GM19463 (cell line): ENCODE measurements at regions not wholly inside any gene's neighbourhood (a gene's known extent, or its start where the extent isn't known, plus 50 kb on each side); places are given as distances from the start of the nearest gene placed in this dataset.

Experiments
- ATAC-seq: cut with Tn5 transposase; IDR thresholded peaks from one replicate; pipeline ENCODE4 v1.9.1; 2021; ENCODE audit warnings: mild to moderate bottlenecking, moderate library complexity; ENCODE audit not compliant: unreplicated experiment

- ATAC-seq: no peak
Measured at GRCh38 chr4:156193106-156193505, 239.4 kb upstream of the CTSO start.

DNA sequence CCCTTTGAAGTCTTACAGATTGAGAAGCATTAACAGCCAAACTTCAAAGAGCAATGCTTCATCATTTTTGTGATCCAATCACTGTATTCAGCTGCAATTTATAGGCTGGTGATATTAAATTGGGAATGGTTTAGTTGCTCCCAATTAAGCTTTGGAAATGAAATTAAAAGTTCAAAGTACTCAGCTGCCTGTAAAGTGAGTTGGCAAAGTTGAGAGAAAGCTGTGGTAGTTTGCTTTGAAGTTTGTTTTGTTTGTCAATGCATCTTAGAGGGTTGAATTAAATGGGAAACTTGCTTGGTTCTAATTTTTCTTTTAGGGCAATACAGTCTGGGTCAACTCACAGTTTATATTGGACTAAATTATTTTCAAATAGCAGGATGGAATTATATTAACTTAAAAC is 238.4 kb upstream of the CTSO start:
- ATAC-seq: no peak

DNA sequence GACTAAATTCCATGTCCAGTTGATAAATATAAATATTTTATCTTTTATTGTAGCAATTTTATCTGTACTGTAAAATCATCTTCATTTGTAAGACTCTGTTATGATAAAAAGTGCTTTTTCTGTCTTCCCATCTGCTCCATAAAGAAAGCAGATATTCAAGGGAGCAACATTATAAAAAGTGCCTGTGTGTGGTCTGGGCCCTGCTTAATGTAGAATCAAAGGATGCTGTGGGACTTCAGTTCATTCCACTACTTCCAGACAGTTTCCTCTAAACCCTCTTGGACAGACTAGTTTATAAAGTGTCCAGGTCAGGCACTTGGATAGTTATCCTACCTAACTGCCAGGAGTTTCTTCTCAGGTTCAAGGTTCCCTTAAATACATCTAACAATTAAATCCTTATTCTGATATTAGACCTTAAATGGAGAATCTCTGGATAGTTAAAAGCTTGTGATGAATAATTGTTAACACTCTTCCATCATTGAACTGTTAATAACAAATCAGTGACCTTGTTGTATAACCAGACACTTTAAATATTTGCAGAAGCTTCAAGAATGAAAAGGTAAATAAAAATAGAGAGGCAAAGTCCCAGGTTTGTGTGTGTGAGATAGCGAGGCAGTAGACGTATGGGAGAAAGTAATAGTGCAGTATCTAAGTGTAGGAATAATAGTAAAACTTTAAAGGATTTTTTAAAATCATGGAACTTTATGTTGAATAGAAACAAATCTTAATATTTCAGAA is 237.5 kb upstream of the CTSO start:
- ATAC-seq: no peak

DNA sequence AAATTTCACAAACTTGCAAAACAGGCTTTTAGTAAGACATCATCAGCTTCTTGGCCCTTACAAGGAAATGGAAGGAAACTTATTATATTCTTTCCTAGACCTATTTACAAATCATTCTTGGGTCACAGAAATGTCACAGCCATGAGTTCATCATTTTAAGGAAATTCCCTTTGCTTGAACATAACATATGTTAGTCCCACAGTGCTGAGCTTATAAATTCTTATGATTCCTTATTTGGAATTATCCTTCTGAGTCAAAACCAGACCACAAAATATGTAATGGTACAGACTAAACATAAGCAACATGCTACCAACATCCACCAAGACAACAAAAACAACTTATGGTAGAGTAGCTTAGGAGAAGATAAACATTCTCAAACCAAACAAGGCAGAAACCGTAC is 236.9 kb upstream of the CTSO start:
- ATAC-seq: peak; percentile 31

DNA sequence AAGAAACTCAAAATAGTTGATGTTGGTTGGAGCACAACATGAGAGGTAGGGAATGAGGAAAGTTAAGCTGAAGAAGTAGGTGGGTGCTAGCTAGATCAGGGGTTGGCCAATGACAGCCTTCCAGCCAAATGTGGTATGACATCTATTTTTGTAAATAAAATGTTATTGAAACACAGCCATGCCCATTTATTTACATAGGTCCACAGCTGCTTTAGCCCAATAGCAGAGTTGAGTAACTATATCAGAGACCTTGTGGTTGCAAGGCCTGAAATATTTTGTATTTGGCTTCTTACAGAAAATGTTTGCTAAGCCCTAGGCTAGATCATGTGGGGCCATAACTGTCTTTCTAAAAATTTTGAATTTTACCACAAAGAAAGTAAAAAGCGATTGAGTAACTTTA is 234.9 kb upstream of the CTSO start:
- ATAC-seq: no peak

- ATAC-seq: no peak
Measured at GRCh38 chr4:156186111-156186510, 232.4 kb upstream of the CTSO start.

GRCh38 chr4:156185514-156186055 is 231.9 kb upstream of the CTSO start:
- no peak for ATAC-seq

DNA sequence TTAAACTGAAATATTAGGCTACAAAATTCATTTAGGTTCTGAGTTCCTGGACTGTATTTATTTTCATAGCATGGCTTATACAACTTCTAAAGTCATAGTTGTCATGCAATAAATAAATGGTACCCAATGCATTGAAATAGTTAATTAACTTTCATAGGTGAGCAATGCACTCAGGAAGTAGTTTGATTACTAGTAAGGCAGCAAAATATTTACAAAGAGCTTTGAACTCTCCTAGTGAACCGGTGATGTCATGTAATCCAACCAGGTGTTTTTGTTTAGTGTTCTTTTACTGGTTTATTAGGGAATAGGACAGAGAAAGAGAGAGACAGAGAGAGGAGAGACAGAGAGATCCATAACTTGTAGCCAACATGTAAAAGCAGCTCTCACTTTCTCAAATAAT is 228.6 kb upstream of the CTSO start:
- ATAC-seq: no peak

GRCh38 chr4:156177941-156178340 is 224.3 kb upstream of the CTSO start:
- no peak for ATAC-seq

DNA sequence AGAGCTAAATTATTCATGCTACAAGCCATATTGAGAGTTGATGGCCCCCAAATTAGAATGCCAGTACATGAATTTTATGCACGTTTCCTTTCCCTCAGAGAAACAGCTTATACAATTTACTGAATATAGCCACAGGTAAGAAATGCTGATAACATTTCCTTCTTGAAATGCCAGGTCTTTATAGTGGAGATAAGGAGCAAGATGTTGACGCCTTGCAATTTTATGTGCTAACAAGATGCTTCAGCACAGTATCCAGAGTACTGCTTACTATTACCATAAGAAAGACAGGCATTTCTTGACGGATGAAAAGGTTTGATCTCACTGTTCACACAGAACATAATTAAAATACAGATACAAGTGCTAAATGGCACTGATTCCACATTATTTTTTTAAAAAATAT is 223.2 kb upstream of the CTSO start:
- no peak for ATAC-seq

GRCh38 chr4:156173937-156174336 is 220.3 kb upstream of the CTSO start:
- no peak for ATAC-seq

DNA sequence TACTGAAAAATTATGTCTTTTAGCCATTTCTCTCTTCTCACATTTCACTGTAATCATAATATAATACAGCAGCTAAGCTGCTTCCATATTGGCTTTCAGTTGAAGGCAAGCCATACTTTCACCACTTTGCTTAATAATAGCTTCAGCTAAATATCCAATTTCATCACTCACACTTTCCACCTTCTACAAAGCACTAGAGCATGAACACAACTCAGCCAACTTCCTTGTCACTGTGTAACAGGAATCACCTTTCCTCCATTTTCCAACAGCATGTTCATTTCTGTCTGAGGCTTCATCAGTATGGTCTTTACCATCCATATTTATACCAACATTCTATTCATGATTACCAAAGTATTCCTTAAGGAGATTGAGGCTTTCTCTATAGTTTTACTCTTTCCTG is 219.8 kb upstream of the CTSO start:
- ATAC-seq: no peak

- ATAC-seq: no peak
Measured at GRCh38 chr4:156169861-156170260, 216.2 kb upstream of the CTSO start.

DNA sequence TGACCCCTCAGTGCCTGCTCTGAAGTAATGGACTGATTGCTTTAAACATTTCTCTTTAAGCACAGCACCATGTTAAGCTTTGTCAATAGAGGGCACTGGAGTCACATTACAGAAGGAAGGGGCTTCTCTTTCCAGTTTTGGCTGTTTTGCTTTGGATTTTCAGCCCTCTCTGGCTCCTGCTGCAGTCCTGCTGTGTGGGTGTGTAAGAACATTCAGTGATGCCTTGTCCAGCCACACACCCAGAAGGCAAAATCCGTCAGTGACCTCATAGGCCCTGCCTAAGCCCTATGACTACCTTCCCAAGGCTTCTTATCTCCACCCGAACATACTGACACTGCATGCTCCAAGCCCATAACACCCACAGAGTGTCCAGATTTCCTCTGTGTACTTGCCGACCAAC is 215.3 kb upstream of the CTSO start:
- peak; percentile 60 for ATAC-seq

DNA sequence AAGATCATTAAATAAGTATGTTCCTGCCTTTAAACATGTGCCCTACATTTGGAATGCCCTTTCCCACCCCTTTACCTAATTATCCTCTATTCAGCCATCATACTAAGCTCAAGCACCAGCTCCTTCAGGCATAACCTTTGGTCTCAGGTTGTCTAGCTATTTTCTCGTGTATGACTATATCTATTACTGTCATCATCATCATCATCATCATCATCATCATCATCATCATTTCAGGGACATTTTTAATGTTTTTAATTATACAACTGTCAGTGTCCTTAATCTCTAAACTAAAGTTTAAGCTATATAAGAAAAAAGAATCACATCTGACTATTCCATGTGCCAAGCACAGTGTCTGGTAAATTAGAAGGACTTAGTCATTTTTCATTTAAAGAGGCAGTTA is 214.6 kb upstream of the CTSO start:
- ATAC-seq: no peak

GRCh38 chr4:156158747-156159146 is 205.1 kb upstream of the CTSO start:
- ATAC-seq: peak; percentile 77

- no peak for ATAC-seq
Measured at GRCh38 chr4:156154978-156155377, 201.3 kb upstream of the CTSO start.

- no peak for ATAC-seq
Measured at GRCh38 chr4:156146571-156146970, 192.9 kb upstream of the CTSO start.

DNA sequence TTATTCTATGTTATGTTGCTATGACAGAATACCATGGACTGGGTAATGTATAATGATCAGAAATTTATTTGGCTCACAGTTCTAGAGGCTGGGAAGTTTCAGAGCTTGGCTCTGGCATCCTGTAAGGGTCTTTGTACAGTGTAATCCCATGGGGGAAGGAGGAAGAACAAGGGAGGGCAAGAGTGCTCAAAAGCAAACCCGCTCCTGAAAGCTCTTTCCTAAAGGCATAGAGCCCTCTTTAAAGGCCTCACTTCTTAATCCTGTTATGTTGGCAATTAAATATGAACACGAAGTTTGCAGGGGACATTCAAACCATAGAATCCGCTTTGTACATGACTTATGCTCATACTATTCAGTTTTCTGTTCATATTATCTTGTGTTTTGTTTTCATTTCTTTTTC is 191.3 kb upstream of the CTSO start:
- no peak for ATAC-seq

GRCh38 chr4:156138781-156139280 is 185.2 kb upstream of the CTSO start:
- no peak for ATAC-seq

- no peak for ATAC-seq
Measured at GRCh38 chr4:156137679-156138473, 184.2 kb upstream of the CTSO start.

DNA sequence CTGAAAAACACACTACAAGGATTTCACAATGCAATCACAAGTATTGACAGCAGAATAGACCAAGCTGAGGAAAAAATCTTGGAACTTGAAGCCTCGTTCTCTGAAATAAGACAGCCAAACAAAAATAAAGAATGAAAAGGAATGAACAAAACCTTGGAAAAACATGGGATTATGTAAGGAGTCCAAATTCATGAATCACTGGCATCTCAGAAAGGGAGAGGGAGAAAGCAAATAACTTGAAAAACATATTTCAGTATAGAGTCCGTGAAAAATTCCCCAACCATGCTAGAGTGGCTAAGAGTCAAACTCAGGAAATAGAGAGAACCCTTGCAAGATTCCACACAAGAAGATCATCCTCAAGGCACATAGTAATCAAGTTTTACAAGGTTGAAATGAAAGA is 178.5 kb upstream of the CTSO start:
- ATAC-seq: no peak
